NCI-H524 (cell line): ENCODE measurements at regions not wholly inside any gene's neighbourhood (a gene's known extent, or its start where the extent isn't known, plus 50 kb on each side); places are given as distances from the start of the nearest gene placed in this dataset.
A peak's percentile ranks its signal among the peaks of the same experiment; 100 is the strongest.

Experiments used
- DNase-seq, 2 experiments: peaks; one replicate each; lab custom pipeline; 2025; lab: John Stamatoyannopoulos, UW

- peak in 1 of 2 experiments; percentile 37 for DNase-seq
Measured at GRCh38 chr2:4486971-4487370, 783.6 kb downstream of the DCDC2C start.

GRCh38 chr2:4499316-4500030, 796.1 kb downstream of the DCDC2C start:
- no peak for DNase-seq

GRCh38 chr2:4501525-4501924, 798.1 kb downstream of the DCDC2C start:
- no peak for DNase-seq

GRCh38 chr2:4502230-4502843, 799.0 kb downstream of the DCDC2C start:
- no peak for DNase-seq

- peak in 1 of 2 experiments; percentile 14 for DNase-seq
Measured at GRCh38 chr2:4507661-4508060, 804.3 kb downstream of the DCDC2C start.

- peak; percentile 6 to 32 for DNase-seq
Measured at GRCh38 chr2:4515871-4516761, 812.7 kb downstream of the DCDC2C start.

- DNase-seq = no peak
Measured at GRCh38 chr2:4518596-4518995, 815.2 kb downstream of the DCDC2C start.

GRCh38 chr2:4522498-4523421, 819.4 kb downstream of the DCDC2C start:
- no peak for DNase-seq

GRCh38 chr2:4527416-4527815, 824.0 kb downstream of the DCDC2C start:
- DNase-seq = no peak

- DNase-seq = no peak
Measured at GRCh38 chr2:4528246-4528645, 824.9 kb downstream of the DCDC2C start.

- no peak for DNase-seq
Measured at GRCh38 chr2:4528773-4529172, 825.4 kb downstream of the DCDC2C start.

GRCh38 chr2:4529738-4530137, 826.4 kb downstream of the DCDC2C start:
- DNase-seq = no peak

- no peak for DNase-seq
Measured at GRCh38 chr2:4530231-4530630, 826.9 kb downstream of the DCDC2C start.

GRCh38 chr2:4533806-4534205, 830.4 kb downstream of the DCDC2C start:
- DNase-seq = no peak

- DNase-seq = no peak
Measured at GRCh38 chr2:4539121-4539520, 835.7 kb downstream of the DCDC2C start.

- DNase-seq = no peak
Measured at GRCh38 chr2:4549666-4550210, 846.4 kb downstream of the DCDC2C start.

- no peak for DNase-seq
Measured at GRCh38 chr2:4551691-4552474, 848.5 kb downstream of the DCDC2C start.

GRCh38 chr2:4553241-4553640, 849.9 kb downstream of the DCDC2C start:
- DNase-seq = no peak

GRCh38 chr2:4556135-4556896, 852.9 kb downstream of the DCDC2C start:
- no peak for DNase-seq

GRCh38 chr2:4561196-4561595, 857.8 kb downstream of the DCDC2C start:
- DNase-seq = peak; percentile 3 to 40
